ENCODE measurements at regions not wholly inside any gene's neighbourhood (a gene's known extent, or its start where the extent isn't known, plus 50 kb on each side); places are given as distances from the start of the nearest gene placed in this dataset.

DNA sequence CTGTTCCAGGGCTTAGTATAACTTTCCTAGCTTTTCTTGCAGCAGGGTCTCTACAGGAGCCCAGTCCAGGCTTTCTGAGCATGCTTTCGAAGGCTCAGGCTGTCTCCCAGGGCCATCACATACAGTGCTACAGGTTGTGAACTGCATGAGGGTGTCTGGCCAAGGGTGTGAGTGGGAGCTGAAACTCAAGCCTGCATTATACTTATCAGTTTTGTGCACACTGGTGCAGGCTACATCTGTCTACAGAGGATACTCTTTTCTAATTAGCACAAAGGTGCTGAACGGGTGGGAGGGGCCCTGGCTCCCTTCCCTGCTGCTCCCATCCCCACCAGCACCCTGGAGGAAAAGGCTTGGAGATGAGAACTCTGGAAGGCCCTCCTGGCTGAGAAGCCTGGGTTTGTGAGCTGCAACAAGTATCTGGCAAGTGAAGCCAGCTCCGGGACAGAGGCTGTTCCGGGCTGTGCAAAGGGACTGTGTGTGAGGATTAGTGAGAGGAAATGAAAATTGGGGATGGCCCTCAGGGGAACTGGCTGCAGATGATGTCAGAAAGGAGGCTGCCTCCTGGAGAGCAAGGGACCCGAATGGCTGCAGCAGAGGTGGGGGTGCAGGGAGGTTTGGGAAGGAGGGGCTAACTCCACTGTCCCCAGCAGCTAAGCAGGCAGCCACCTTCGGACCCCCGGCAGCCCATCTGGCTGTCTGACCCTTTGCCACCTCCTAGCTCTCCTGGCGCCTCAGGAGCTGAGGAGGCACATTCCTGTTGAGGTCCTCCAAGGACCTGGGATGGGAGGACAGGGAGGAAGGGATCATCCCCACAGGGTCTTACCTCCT, 68.5 kb downstream of the EFNB1 start:
- TF ChIP-seq, protein P1, sequence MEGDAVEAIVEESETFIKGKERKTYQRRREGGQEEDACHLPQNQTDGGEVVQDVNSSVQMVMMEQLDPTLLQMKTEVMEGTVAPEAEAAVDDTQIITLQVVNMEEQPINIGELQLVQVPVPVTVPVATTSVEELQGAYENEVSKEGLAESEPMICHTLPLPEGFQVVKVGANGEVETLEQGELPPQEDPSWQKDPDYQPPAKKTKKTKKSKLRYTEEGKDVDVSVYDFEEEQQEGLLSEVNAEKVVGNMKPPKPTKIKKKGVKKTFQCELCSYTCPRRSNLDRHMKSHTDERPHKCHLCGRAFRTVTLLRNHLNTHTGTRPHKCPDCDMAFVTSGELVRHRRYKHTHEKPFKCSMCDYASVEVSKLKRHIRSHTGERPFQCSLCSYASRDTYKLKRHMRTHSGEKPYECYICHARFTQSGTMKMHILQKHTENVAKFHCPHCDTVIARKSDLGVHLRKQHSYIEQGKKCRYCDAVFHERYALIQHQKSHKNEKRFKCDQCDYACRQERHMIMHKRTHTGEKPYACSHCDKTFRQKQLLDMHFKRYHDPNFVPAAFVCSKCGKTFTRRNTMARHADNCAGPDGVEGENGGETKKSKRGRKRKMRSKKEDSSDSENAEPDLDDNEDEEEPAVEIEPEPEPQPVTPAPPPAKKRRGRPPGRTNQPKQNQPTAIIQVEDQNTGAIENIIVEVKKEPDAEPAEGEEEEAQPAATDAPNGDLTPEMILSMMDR (IDR thresholded peaks at IDR 0.05; ENCODE audit: insufficient read depth, low read length) = no peak
- TF ChIP-seq, protein P2, sequence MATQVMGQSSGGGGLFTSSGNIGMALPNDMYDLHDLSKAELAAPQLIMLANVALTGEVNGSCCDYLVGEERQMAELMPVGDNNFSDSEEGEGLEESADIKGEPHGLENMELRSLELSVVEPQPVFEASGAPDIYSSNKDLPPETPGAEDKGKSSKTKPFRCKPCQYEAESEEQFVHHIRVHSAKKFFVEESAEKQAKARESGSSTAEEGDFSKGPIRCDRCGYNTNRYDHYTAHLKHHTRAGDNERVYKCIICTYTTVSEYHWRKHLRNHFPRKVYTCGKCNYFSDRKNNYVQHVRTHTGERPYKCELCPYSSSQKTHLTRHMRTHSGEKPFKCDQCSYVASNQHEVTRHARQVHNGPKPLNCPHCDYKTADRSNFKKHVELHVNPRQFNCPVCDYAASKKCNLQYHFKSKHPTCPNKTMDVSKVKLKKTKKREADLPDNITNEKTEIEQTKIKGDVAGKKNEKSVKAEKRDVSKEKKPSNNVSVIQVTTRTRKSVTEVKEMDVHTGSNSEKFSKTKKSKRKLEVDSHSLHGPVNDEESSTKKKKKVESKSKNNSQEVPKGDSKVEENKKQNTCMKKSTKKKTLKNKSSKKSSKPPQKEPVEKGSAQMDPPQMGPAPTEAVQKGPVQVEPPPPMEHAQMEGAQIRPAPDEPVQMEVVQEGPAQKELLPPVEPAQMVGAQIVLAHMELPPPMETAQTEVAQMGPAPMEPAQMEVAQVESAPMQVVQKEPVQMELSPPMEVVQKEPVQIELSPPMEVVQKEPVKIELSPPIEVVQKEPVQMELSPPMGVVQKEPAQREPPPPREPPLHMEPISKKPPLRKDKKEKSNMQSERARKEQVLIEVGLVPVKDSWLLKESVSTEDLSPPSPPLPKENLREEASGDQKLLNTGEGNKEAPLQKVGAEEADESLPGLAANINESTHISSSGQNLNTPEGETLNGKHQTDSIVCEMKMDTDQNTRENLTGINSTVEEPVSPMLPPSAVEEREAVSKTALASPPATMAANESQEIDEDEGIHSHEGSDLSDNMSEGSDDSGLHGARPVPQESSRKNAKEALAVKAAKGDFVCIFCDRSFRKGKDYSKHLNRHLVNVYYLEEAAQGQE (IDR thresholded peaks at IDR 0.05; ENCODE audit: insufficient replicate concordance, low read depth) = no peak
- TF ChIP-seq GABPA (IDR thresholded peaks at IDR 0.05; ENCODE audit: low read depth) (no peak), POLR2AphosphoS5 (IDR thresholded peaks at IDR 0.05; ENCODE audit: low read depth) (no peak)

Data from HL-60 (cell line).